Choroid plexus epithelial cell (primary cell): ENCODE measurements at regions not wholly inside any gene's neighbourhood (a gene's known extent, or its start where the extent isn't known, plus 50 kb on each side); places are given as distances from the start of the nearest gene placed in this dataset.
"Not testable (repeated sequence)": the region's sequence is repeated elsewhere in the genome, so short reads cannot be mapped to it uniquely, and the experiment has no call there.

Experiments
- DNase-seq: peaks from one replicate; pipeline ENCODE4 v3.0.0-alpha.2; 2010; ENCODE audit warnings: low read depth
- H3K4me3 ChIP-seq: 2 replicates; pipeline ENCODE4 v1.5.1; 2011; ENCODE audit warnings: low read depth, mild to moderate bottlenecking, control low read depth, low read length, moderate library complexity
- CTCF ChIP-seq: conservative IDR thresholded peaks from 2 replicates; pipeline ENCODE4 v1.5.1; 2011; ENCODE audit warnings: low read depth, mild to moderate bottlenecking, control low read depth, inconsistent platforms, low read length, moderate library complexity

- TF ChIP-seq CTCF, result no peak
- peak; percentile 22 for DNase-seq
- no peak overlapping the region for H3K4me3 ChIP-seq
These were observed 56.5 kb upstream of the ORC5 start for GRCh38 chr7:104264285-104264684.

GRCh38 chr7:104267701-104268368, 60.0 kb upstream of the ORC5 start:
- peak; percentile 57 for DNase-seq
- TF ChIP-seq CTCF, result peak; percentile 57
- H3K4me3 ChIP-seq, result no peak overlapping the region

GRCh38 chr7:104271948-104272347, 56.5 kb upstream of the LHFPL3 start:
- TF ChIP-seq CTCF, result no peak
- no peak overlapping the region for H3K4me3 ChIP-seq
- no peak for DNase-seq

GRCh38 chr7:104272767-104273384, 55.5 kb upstream of the LHFPL3 start:
- DNase-seq, result peak; percentile 77
- H3K4me3 ChIP-seq, result no peak overlapping the region
- peak; percentile 72 for TF ChIP-seq CTCF

- no peak overlapping the region for H3K4me3 ChIP-seq
- no peak for DNase-seq
- TF ChIP-seq CTCF, result no peak
These were observed 52.5 kb upstream of the LHFPL3 start for GRCh38 chr7:104275900-104276299.

- not testable (repeated sequence) for DNase-seq, H3K4me3 ChIP-seq
These were observed 51.7 kb upstream of the LHFPL3 start for GRCh38 chr7:104276730-104277129.
